HG03039 (cell line): ENCODE measurements at regions not wholly inside any gene's neighbourhood (a gene's known extent, or its start where the extent isn't known, plus 50 kb on each side); places are given as distances from the start of the nearest gene placed in this dataset.

Experiments
- ATAC-seq: cut with Tn5 transposase; IDR thresholded peaks from one replicate; pipeline ENCODE4 v1.9.1; 2021; ENCODE audit warnings: mild to moderate bottlenecking, moderate library complexity; ENCODE audit not compliant: unreplicated experiment

DNA sequence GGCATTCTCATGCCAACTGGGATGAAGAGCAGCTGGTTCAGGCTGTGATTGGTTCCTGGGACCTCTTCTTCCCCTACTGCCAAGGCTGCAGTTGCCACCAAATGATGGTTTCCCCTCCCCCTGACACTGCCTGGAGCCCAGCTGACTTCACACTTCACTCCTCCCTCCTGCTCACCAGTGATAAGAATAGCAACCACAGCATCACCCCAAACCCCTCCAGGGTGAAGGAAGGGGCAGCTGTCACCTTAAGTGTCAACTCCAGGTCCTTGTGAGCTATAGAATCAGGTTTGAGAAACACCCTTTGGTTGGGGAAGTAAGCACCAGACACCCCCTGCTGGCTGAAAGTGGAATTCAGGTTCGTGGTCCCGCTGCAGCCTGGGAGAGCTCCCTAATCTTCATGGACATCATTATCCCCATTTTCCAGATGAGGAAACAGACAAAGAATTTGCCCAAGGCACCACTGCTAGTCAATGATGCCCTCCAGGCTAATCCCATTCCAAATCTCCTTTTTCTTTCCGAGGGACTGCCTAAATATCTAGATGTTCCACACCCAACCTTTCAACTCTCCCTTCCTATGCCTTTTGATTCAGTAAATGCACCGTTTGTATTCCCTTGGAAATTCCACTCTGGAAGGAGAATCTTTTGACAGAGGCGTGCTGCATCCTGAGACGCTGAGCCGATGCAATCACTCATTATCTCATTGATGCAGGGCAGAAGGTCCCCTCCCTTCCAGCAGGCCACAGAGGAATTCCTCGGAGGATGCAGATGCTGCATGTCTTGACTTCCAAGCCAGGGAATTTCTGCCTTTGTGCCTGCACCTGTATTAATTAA, 50.6 kb upstream of the UQCRFS1 start:
- ATAC-seq, result no peak

- no peak for ATAC-seq
These were observed 51.9 kb upstream of the UQCRFS1 start for GRCh38 chr19:29264897-29265296.

- ATAC-seq, result no peak
These were observed 52.5 kb upstream of the UQCRFS1 start for GRCh38 chr19:29265436-29265835.

DNA sequence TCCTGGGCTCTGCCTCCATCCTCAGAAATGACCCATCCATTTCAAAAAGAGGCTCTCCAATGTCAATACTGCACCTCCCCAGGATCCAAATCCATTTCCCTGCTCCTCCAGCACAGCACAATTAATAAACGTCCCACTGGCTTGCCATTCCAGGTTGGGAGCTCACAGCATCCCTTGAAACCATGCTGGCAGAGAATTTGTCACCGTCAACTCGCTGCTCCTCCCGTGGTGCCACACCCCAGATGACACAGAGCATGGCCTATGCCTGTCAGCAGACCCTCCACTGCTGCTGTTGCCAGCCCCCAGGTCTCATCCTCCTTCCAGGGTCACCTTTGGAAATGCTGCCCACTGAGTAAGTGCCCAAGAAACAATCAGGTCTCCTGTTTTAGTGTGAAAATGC, 53.0 kb upstream of the UQCRFS1 start:
- no peak for ATAC-seq

DNA sequence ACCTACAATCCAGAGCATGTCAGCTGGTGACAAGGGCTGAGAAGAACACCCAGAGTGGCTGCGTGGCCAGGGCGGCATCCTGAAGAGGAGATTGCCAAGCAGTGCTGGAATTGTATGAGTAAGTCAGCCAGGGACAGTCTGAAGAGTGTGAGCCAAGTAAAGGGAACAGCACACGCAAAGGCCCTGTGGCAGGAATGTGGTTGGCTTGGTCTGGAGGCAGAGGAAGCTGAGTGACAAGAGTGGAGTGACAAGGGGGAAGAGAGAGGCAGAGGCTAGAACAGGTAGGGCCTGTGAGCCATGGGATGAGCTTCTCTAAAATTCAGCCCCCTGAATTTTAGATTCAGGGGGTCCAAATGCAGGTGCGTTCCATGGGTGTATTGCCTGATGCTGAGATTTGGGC, 53.7 kb upstream of the UQCRFS1 start:
- no peak for ATAC-seq

DNA sequence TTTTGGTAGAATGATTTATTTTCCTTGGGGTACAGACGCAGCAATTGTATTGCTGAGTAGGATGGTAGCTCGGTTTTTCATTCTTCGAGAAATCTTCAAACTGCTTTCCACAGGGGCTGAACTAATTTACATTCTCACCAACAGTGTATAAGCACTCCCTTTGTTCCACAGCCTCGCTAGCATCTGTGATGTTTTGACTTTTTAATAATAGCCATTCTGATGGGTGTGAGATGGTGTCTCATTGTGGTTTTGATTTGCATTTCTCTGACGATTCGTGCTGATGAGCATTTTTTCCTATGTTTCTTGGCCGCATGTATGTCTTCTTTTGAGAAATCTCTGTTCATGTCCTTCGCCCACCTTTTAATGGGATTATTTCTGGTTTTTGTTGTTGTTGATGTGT, 54.8 kb upstream of the UQCRFS1 start:
- ATAC-seq, result no peak

- ATAC-seq, result no peak
These were observed 55.2 kb upstream of the UQCRFS1 start for GRCh38 chr19:29268103-29268502.

DNA sequence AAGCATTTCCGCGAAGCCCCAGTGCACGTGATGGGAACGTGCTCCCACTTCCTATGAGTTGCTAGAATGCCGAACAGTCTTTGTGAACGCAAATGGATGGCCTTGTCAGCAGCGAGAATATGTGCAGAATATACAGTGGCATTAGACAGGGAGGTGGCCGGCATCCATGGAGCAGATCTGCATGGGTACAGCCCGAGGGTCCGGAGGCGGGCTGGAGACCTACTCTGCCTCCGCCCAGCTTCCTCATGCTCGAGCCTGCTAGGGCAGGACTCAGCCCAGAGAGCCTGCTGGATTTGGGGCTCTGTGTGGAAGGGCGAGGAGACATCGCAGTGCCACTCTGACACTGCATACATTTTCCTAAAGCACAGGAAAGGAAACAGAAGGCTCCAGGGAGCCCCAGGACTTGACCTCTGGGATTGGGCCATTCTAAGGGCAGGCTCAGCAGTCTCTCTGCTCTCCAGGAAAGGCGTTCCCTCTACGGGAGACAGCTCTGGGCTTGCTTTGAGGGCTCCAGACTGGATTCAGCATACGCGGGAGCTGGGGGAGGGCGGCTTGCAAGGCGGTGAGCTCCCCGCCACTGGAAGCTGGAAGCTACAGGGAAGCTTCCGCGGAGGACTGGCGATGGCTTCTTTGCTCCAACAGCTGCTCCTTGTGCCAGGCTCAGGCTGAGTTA, 55.9 kb upstream of the UQCRFS1 start:
- no peak for ATAC-seq

- ATAC-seq, result no peak
These were observed 56.7 kb upstream of the UQCRFS1 start for GRCh38 chr19:29269641-29270040.

DNA sequence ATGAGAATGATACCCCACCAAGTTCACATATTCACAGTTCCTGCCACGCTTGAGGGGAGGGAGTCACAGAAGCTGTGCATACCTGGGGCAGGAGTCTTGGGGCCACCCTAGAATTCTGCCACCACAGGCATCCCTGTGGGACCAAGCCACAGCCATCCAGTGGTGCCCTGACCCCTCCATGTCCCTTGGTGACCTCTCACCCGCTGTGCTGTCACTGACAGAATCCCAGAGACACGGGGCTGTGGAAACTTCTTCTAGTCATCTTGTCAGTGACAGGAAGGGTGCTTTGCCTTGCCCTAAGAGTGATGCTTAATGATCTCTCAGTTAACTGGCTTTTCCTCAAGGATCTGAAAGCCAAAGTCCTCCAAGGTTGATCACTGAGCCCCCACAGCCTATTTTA, 58.4 kb upstream of the UQCRFS1 start:
- ATAC-seq, result no peak

- ATAC-seq, result no peak
These were observed 59.0 kb upstream of the UQCRFS1 start for GRCh38 chr19:29271911-29272310.

DNA sequence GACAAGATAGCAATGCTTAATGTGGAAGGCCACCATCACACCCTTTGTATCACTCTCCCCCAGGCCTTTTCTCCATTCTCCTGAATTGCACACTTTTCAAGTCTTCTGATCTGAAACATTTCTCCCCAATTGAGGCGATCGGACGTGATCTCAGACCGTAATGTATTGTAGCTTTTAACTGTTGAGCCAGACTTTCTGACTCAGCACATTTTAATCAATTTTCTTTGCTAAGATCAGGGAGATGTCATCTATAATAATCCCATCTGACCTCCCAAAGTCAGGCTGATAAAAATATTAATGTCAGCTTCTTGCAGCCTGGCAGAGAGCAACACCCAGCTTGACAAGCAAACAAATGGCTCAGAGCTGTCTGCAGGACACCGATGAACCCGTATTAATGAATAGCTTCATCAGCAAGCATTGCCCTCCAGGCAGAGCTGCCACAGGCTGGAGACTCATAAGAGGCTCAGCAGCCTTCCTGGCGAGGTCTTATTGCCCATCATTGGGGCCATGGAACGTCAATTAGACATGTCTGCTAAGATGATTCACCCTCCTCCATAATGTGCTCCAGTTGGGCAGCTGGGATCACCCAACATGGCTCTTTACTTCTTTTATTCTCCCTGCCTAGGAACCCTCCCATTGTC, 60.2 kb upstream of the UQCRFS1 start:
- ATAC-seq, result no peak

DNA sequence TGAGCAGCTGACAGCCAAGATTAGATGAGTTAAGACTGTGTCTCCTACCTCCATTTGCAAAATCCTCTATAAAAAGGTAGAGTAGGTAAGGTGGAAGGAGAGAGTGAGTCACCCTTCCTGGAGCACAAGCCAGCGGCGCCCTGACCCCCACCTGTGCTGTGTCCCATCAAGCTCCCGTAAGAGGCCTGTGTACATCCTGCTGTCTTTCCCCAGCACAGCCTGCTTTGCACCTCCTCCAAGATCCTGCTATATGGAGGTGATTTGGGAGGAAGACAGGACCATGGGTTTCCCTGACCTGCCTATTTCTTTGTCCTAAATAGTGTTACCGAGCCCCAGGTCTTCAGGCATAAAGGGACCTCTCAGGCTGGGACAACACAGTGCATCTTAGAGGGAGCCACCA, 62.3 kb upstream of the UQCRFS1 start:
- no peak for ATAC-seq

- peak; percentile 92 for ATAC-seq
These were observed 64.2 kb upstream of the UQCRFS1 start for GRCh38 chr19:29277102-29277501.

GRCh38 chr19:29278716-29279115, 65.8 kb upstream of the UQCRFS1 start:
- ATAC-seq, result no peak

DNA sequence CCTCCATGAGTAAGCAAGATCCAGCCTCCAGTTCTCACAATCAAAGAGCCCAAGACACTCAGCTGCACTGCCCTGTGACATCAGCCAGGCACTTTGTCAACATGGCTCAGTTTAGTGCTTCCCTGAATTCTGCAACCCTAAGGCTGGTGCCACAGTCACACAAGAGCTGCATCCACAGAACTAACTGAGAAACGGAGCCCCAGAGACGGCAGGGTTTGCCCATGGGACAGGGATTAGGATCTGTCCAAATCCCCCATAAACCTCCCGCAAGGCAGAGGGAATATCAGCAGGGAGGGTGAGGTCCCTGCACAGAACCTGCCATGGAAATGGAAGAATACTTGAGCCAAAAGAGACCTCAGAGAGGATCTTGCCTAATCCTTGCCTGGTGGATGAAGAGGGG, 70.4 kb upstream of the UQCRFS1 start:
- no peak for ATAC-seq

DNA sequence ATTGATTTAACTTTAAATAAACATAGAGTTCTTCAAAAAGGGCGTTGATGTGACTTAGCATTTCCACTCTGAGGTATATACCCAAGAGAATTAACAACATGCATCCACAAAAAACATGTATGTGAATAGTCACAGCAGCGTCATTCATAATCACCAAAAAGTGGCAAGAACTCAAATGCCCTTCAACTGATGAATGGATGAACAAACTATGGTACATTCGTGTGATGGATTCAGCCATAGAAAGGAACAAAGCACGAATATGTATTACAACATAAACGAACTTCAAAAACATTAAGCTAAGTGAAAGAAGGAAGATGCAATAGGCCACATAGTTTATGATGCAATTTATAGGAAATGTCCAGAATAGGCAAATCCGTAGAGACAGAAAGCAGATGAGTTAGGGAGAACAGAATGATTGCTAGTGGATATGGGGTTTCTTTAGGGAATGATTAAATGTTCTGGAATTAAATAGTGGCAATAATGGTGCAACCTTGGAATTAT, 72.3 kb upstream of the UQCRFS1 start:
- no peak for ATAC-seq

DNA sequence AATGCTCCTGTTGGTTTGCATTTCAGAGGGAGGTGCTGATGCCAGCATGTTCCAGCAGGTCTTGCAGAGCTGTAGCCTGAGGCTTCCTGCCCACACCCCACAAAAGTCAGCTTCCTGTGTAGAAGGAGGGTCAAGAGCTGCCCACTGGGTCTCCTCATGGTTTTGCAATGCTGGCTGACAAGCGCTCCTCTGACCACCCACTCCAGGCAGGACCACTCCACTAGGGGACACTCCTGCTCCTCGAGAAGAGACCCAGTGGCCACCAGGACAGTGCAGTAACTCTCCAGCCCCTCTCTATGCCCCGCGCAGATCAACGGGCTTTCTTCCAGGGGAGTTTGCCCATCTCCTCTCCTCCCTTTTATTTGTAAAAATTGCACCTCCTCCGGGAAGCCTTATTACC, 72.9 kb upstream of the UQCRFS1 start:
- ATAC-seq, result no peak

- no peak for ATAC-seq
These were observed 74.1 kb upstream of the UQCRFS1 start for GRCh38 chr19:29287061-29287460.

- ATAC-seq, result no peak
These were observed 75.3 kb upstream of the UQCRFS1 start for GRCh38 chr19:29288256-29288655.

DNA sequence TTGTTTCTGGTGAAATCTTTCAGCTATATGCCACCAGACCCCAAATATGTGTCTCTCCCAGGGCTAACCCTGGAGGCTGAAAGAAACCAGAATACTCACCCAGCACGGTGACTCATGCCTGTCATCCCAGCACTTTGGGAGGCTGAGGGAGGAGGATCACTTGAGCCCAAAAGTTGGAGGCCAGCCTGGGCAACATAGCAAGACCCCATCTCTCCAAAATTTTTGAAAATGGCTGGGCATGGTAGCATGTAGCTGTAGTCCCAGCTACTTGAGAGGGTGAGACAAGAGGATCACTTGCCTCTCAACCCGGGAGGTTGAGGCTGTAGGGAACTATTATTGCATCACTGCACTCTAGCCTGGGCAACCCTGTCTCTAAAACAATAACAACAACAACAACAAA, 76.1 kb upstream of the UQCRFS1 start:
- ATAC-seq, result no peak

DNA sequence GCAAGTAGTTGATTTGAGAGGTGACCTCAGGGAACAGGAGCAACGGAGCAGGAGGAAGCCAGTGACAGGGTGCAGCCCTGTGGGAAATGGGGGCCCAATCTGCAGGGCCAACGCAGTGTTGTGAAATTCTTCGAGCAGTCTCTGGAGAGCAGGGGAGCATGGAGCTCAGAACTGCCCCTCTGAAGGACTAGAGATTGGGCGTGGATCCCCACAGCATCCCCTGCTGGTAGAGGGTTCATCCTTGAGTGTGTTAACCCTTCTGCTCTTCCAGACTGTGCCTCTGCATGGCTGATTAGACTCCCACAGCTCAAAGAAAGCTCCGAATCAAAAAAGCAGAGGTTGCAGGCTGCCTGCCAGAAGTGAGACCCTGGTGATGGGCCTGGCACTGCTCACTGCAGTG, 77.9 kb upstream of the UQCRFS1 start:
- no peak for ATAC-seq
